ENCODE measurements at regions not wholly inside any gene's neighbourhood (a gene's known extent, or its start where the extent isn't known, plus 50 kb on each side); places are given as distances from the start of the nearest gene placed in this dataset.

DNA sequence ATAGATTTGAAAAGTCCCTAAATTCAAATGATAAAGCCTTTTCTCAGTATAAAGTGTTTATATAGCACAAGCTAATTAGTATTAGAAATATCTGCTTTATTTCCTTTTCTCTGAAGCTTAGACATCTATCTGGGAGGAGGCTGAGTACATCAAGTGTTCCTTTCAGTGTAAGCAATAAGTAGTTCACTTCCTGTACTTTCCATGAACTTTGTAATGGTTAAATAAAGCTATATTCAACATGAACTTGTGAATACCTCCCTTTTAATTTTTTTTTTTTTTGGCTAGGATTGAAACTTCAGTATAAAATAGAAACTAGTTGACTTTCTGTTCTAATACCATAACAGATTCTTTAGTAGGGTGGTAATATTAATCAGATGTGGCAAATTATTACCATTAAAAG lies 190.9 kb downstream of the CENPW start:
- TF ChIP-seq, protein P1, sequence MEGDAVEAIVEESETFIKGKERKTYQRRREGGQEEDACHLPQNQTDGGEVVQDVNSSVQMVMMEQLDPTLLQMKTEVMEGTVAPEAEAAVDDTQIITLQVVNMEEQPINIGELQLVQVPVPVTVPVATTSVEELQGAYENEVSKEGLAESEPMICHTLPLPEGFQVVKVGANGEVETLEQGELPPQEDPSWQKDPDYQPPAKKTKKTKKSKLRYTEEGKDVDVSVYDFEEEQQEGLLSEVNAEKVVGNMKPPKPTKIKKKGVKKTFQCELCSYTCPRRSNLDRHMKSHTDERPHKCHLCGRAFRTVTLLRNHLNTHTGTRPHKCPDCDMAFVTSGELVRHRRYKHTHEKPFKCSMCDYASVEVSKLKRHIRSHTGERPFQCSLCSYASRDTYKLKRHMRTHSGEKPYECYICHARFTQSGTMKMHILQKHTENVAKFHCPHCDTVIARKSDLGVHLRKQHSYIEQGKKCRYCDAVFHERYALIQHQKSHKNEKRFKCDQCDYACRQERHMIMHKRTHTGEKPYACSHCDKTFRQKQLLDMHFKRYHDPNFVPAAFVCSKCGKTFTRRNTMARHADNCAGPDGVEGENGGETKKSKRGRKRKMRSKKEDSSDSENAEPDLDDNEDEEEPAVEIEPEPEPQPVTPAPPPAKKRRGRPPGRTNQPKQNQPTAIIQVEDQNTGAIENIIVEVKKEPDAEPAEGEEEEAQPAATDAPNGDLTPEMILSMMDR (IDR thresholded peaks at IDR 0.05): no peak
- no peak for TF ChIP-seq POLR2A (IDR thresholded peaks at IDR 0.05)

All from body of pancreas (tissue), 4 donors.